ENCODE measurements at regions not wholly inside any gene's neighbourhood (a gene's known extent, or its start where the extent isn't known, plus 50 kb on each side); places are given as distances from the start of the nearest gene placed in this dataset.
"Not testable (repeated sequence)": the region's sequence is repeated elsewhere in the genome, so short reads cannot be mapped to it uniquely, and the experiment has no call there.

- Mint-ChIP-seq H3K27ac (no peak overlapping the region), H3K4me3 (no peak overlapping the region), H3K4me1 (no peaks in the 10 kb centered on the region), H3K9me3 (ENCODE audit: low read depth) (no peaks in the 10 kb centered on the region), H3K27me3 (peaks cover 19% of the 10 kb centered on the region), H3K36me3 (ENCODE audit: low read depth) (no peaks in the 10 kb centered on the region)
- no peak for ATAC-seq
- CTCF ChIA-PET, result no interaction called here
- DNase-seq, result no peak
- POLR2A ChIA-PET, result no interaction called here
- intact Hi-C loops (cut with DNase I, micrococcal nuclease), result no loop called here
Measured at GRCh38 chr4:138867404-138867803, 148.2 kb upstream of the NOCT start.

GRCh38 chr4:138866314-138866713 lies 149.3 kb upstream of the NOCT start:
- no peak overlapping the region for H3K4me3 Mint-ChIP-seq
- peaks cover 21% of the 10 kb centered on the region for H3K27me3 Mint-ChIP-seq
- ATAC-seq (no peak), DNase-seq (no peak)
- no peaks in the 10 kb centered on the region for H3K4me1 Mint-ChIP-seq
- CTCF ChIA-PET, result no interaction called here
- no peaks in the 10 kb centered on the region for H3K36me3 Mint-ChIP-seq (ENCODE audit: low read depth)
- H3K27ac Mint-ChIP-seq, result no peak overlapping the region
- no peaks in the 10 kb centered on the region for H3K9me3 Mint-ChIP-seq (ENCODE audit: low read depth)
- POLR2A ChIA-PET, result no interaction called here
- intact Hi-C loops (cut with DNase I, micrococcal nuclease), result no loop called here

- H3K36me3 Mint-ChIP-seq (ENCODE audit: low read depth), result no peaks in the 10 kb centered on the region
- H3K4me3 Mint-ChIP-seq, result no peak overlapping the region
- no peak for DNase-seq
- no peaks in the 10 kb centered on the region for H3K9me3 Mint-ChIP-seq (ENCODE audit: low read depth)
- H3K27ac Mint-ChIP-seq, result no peak overlapping the region
- H3K4me1 Mint-ChIP-seq, result no peaks in the 10 kb centered on the region
- ChIA-PET POLR2A (no interaction called here), CTCF (no interaction called here)
- intact Hi-C loops (cut with DNase I, micrococcal nuclease), result no loop called here
- H3K27me3 Mint-ChIP-seq, result peaks cover 17% of the 10 kb centered on the region
- ATAC-seq, result no peak
Measured at GRCh38 chr4:138865765-138866164, 149.8 kb upstream of the NOCT start.

DNA sequence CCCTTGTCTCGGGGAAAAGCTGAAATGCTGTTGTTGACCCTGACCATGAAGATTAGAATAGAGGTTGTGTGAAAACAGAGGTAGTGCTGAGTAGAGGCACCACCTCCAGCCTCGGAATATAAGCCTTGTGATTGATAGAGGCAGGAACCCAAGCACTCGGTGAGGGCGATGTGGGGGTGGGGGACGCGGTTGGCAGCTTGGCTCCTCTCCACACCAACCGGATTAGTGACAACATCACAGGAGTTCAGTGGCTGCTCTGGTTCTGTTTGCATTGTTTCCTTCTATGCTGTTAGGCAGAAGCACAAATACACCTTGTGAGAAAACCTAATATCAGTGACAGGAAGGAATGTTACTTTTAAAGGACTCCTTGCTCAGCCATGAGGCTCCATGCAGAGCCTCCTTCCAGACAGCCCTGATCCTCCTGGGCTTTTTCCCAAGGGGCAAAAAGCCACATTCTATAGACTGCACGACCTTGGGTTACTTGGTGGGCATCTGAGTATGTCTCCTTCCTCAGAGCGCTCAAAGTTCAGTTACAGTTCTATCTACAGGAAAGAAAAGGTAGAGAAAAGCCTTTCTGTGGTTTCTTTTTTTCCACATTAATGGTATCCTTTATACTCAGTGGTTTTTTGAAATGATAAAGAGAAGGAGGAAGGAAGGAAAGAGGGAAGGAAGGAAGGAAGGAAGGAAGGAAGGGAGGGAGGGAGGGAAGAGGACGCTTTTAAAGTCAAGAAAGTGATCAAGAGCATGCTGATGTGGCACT lies 150.4 kb upstream of the NOCT start:
- H3K36me3 Mint-ChIP-seq (ENCODE audit: low read depth), result no peaks in the 10 kb centered on the region
- ChIA-PET CTCF (no interaction called here), POLR2A (no interaction called here)
- no peak overlapping the region for H3K27ac Mint-ChIP-seq
- H3K27me3 Mint-ChIP-seq, result peaks cover 16% of the 10 kb centered on the region
- intact Hi-C loops (cut with DNase I, micrococcal nuclease), result no loop called here
- no peak overlapping the region for H3K4me3 Mint-ChIP-seq
- H3K9me3 Mint-ChIP-seq (ENCODE audit: low read depth), result no peaks in the 10 kb centered on the region
- ATAC-seq, result no peak
- peak; percentile 9 for DNase-seq
- H3K4me1 Mint-ChIP-seq, result no peaks in the 10 kb centered on the region

DNA sequence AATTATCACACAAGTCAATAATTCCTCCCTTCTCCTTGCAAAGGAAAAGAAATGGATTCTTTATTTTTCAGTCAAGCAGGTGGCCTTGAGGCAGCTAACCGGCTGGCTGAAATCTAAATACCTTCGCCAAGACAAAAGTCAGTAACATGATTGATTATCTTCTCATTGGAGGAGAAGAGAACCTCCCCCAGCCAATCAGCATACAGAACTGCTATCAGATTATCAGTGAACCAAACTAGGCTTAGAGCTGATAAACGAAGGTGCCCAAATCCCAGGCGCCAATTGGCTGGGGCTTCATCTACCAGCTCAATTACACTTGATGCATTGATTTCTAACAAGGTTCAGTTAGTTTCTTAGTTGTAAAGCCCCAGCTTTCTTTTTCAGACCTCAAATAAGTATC lies 152.4 kb upstream of the NOCT start:
- DNase-seq (no peak), ATAC-seq (no peak)
- H3K4me1 Mint-ChIP-seq, result no peaks in the 10 kb centered on the region
- CTCF ChIA-PET, result interaction anchor here (0.6 kb wide), 1 partner anchor 247 kb away, joined by 3 read pairs; no protein-coding TSS in a partner anchor
- no peak overlapping the region for H3K4me3 Mint-ChIP-seq
- H3K27ac Mint-ChIP-seq, result no peak overlapping the region
- no peaks in the 10 kb centered on the region for H3K36me3 Mint-ChIP-seq (ENCODE audit: low read depth)
- peaks cover 17% of the 10 kb centered on the region for H3K27me3 Mint-ChIP-seq
- POLR2A ChIA-PET, result no interaction called here
- intact Hi-C loops (cut with DNase I, micrococcal nuclease), result no loop called here
- no peaks in the 10 kb centered on the region for H3K9me3 Mint-ChIP-seq (ENCODE audit: low read depth)

- POLR2A ChIA-PET, result no interaction called here
- DNase-seq (no peak), ATAC-seq (no peak)
- no peaks in the 10 kb centered on the region for H3K36me3 Mint-ChIP-seq (ENCODE audit: low read depth)
- CTCF ChIA-PET, result interaction anchor here (1.1 to 2.7 kb wide), 2 partner anchors 10 to 12 kb away, joined by 4 to 15 read pairs; no protein-coding TSS in a partner anchor
- no peaks in the 10 kb centered on the region for H3K4me1 Mint-ChIP-seq
- H3K27ac Mint-ChIP-seq, result no peak overlapping the region
- peaks cover 20% of the 10 kb centered on the region for H3K27me3 Mint-ChIP-seq
- intact Hi-C loops (cut with DNase I, micrococcal nuclease), result no loop called here
- no peaks in the 10 kb centered on the region for H3K9me3 Mint-ChIP-seq (ENCODE audit: low read depth)
- H3K4me3 Mint-ChIP-seq, result no peak overlapping the region
Measured at GRCh38 chr4:138861135-138861534, 154.4 kb upstream of the NOCT start.

- H3K4me3 Mint-ChIP-seq; H3K9me3 Mint-ChIP-seq (ENCODE audit: low read depth); H3K4me1 Mint-ChIP-seq; POLR2A ChIA-PET; ATAC-seq; DNase-seq; intact Hi-C loops (cut with DNase I, micrococcal nuclease); H3K27ac Mint-ChIP-seq; H3K36me3 Mint-ChIP-seq (ENCODE audit: low read depth): not testable (repeated sequence)
- CTCF ChIA-PET, result interaction anchor here (2.7 kb wide), 1 partner anchor 11 kb away, joined by 15 read pairs; no protein-coding TSS in a partner anchor
- peaks cover 25% of the 10 kb centered on the region for H3K27me3 Mint-ChIP-seq
Measured at GRCh38 chr4:138860357-138860756, 155.2 kb upstream of the NOCT start.

- H3K27ac Mint-ChIP-seq, result no peak overlapping the region
- no peak for DNase-seq
- no peak for ATAC-seq
- H3K9me3 Mint-ChIP-seq (ENCODE audit: low read depth), result no peaks in the 10 kb centered on the region
- CTCF ChIA-PET, result no interaction called here
- POLR2A ChIA-PET, result no interaction called here
- H3K36me3 Mint-ChIP-seq (ENCODE audit: low read depth), result no peaks in the 10 kb centered on the region
- no peak overlapping the region for H3K4me3 Mint-ChIP-seq
- H3K4me1 Mint-ChIP-seq, result no peaks in the 10 kb centered on the region
- peaks cover 18% of the 10 kb centered on the region for H3K27me3 Mint-ChIP-seq
- intact Hi-C loops (cut with DNase I, micrococcal nuclease), result no loop called here
Measured at GRCh38 chr4:138859254-138859653, 156.3 kb upstream of the NOCT start.

DNA sequence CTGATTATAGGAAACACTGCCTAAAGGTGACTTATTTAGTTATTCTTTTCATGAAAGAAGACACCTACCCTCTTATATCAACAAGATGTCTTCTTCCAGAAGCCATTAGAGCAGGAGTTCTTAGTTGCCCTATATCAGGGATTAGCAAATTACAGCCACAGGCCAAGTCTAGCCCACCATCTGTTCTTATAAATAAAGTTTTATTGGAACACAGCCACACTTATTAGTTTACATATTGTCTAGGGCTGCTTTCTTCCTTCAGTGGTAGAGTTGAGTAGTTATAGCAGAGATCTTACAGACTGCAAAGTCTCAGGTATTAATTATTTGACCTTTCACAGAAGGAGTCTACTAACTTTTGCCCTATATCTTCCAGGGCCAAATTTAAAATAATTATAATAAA lies 157.2 kb upstream of the NOCT start:
- Mint-ChIP-seq H3K4me3 (no peak overlapping the region), H3K36me3 (ENCODE audit: low read depth) (no peaks in the 10 kb centered on the region), H3K27ac (no peak overlapping the region), H3K4me1 (no peaks in the 10 kb centered on the region), H3K9me3 (ENCODE audit: low read depth) (no peaks in the 10 kb centered on the region), H3K27me3 (peaks cover 18% of the 10 kb centered on the region)
- POLR2A ChIA-PET, result no interaction called here
- CTCF ChIA-PET, result no interaction called here
- DNase-seq, result no peak
- intact Hi-C loops (cut with DNase I, micrococcal nuclease), result no loop called here
- no peak for ATAC-seq

GRCh38 chr4:138857416-138857815 lies 158.2 kb upstream of the NOCT start:
- no peaks in the 10 kb centered on the region for H3K9me3 Mint-ChIP-seq (ENCODE audit: low read depth)
- H3K4me3 Mint-ChIP-seq, result no peak overlapping the region
- DNase-seq (no peak), ATAC-seq (no peak)
- H3K27ac Mint-ChIP-seq, result no peak overlapping the region
- H3K4me1 Mint-ChIP-seq, result no peaks in the 10 kb centered on the region
- intact Hi-C loops (cut with DNase I, micrococcal nuclease), result no loop called here
- peaks cover 20% of the 10 kb centered on the region for H3K27me3 Mint-ChIP-seq
- CTCF ChIA-PET, result no interaction called here
- POLR2A ChIA-PET, result no interaction called here
- H3K36me3 Mint-ChIP-seq (ENCODE audit: low read depth), result no peaks in the 10 kb centered on the region

- Mint-ChIP-seq H3K36me3 (ENCODE audit: low read depth) (no peaks in the 10 kb centered on the region), H3K9me3 (ENCODE audit: low read depth) (no peaks in the 10 kb centered on the region), H3K27me3 (peaks cover 23% of the 10 kb centered on the region), H3K4me1 (peaks cover 5% of the 10 kb centered on the region), H3K27ac (no peak overlapping the region), H3K4me3 (no peak overlapping the region)
- DNase-seq (no peak), ATAC-seq (no peak)
- ChIA-PET POLR2A (no interaction called here), CTCF (interaction anchor here (0.7 kb wide), 1 partner anchor 18 kb away, joined by 3 read pairs; no protein-coding TSS in a partner anchor)
- intact Hi-C loops (cut with DNase I, micrococcal nuclease), result no loop called here
Measured at GRCh38 chr4:138852681-138853080, 162.9 kb upstream of the NOCT start.

GRCh38 chr4:138851391-138852335 lies 163.9 kb upstream of the NOCT start:
- Mint-ChIP-seq H3K4me1 (peaks cover 5% of the 10 kb centered on the region), H3K27me3 (peaks cover 23% of the 10 kb centered on the region), H3K36me3 (ENCODE audit: low read depth) (no peaks in the 10 kb centered on the region), H3K27ac (no peak overlapping the region), H3K9me3 (ENCODE audit: low read depth) (no peaks in the 10 kb centered on the region), H3K4me3 (no peak overlapping the region)
- CTCF ChIA-PET, result interaction anchor here (1.5 kb wide), 1 partner anchor 19 kb away, joined by 4 read pairs; no protein-coding TSS in a partner anchor
- intact Hi-C loops (cut with DNase I, micrococcal nuclease), result no loop called here
- DNase-seq (no peak), ATAC-seq (no peak)
- POLR2A ChIA-PET, result no interaction called here
